ENCODE measurements at regions not wholly inside any gene's neighbourhood (a gene's known extent, or its start where the extent isn't known, plus 50 kb on each side); places are given as distances from the start of the nearest gene placed in this dataset.

DNA sequence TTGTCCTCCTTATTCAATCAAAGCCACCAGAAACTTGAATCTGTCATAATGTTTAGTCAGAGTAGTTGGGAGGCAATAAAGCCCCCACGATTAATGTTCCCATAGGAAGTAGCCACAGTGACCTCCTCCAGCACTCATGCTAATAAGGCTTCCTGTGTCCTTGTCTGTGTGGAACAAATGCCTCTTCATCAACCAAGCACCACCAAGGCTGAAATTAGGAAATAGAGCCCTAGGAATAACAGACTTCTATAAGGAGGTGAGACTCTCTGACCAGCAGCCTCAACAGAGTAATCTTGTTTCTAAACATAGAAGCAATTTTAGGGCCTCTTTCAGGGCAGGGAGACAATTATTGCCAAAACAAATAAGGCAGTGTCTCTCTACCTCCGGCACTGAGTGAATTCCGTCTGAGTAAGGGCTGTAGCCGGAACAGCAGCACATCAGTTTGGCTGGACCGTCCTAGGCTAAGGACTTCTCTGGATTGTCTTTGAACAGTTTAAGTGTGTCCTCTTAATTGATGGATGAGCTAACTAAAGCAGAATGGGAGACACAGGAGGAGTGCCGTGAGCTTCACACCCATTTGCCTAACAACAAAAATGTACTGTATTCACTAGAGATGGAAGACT, 329.2 kb upstream of the HAND2 start:
- no peak for TF ChIP-seq EZH2phosphoT487 (IDR thresholded peaks at IDR 0.05)
- TF ChIP-seq, protein P1, sequence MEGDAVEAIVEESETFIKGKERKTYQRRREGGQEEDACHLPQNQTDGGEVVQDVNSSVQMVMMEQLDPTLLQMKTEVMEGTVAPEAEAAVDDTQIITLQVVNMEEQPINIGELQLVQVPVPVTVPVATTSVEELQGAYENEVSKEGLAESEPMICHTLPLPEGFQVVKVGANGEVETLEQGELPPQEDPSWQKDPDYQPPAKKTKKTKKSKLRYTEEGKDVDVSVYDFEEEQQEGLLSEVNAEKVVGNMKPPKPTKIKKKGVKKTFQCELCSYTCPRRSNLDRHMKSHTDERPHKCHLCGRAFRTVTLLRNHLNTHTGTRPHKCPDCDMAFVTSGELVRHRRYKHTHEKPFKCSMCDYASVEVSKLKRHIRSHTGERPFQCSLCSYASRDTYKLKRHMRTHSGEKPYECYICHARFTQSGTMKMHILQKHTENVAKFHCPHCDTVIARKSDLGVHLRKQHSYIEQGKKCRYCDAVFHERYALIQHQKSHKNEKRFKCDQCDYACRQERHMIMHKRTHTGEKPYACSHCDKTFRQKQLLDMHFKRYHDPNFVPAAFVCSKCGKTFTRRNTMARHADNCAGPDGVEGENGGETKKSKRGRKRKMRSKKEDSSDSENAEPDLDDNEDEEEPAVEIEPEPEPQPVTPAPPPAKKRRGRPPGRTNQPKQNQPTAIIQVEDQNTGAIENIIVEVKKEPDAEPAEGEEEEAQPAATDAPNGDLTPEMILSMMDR (IDR thresholded peaks at IDR 0.05): no peak
